ENCODE measurements at regions not wholly inside any gene's neighbourhood (a gene's known extent, or its start where the extent isn't known, plus 50 kb on each side); places are given as distances from the start of the nearest gene placed in this dataset.

DNA sequence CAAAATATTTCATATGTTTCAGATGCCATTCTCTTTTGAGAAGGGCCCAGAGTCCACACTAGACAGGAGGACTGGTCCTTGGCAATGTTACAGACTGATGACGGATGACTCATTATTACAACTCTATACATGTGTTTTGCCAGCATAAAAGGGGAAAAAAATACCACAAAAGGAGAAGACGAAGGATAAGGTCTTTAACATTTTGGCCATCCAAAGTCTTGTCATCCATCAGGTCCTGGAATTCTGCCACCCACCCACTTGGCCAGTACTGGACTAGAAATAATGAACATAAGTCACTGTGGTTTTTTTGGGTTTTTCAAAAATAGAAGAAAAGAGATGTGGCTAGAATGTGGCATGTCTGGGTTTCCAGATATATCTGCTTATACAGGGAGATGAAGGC, 57.7 kb upstream of the BDNF start:
- TF ChIP-seq POLR2AphosphoS5 (IDR thresholded peaks at IDR 0.05; ENCODE audit: low read depth, low read length) (no peak), PAX5 (IDR thresholded peaks at IDR 0.05; ENCODE audit: insufficient read depth, low read length, severe bottlenecking) (no peak), POLR2A (IDR thresholded peaks at IDR 0.05; ENCODE audit: low read depth, low read length) (no peak)
